HG03442 (cell line): ENCODE measurements at regions not wholly inside any gene's neighbourhood (a gene's known extent, or its start where the extent isn't known, plus 50 kb on each side); places are given as distances from the start of the nearest gene placed in this dataset.
A peak's percentile ranks its signal among the peaks of the same experiment; 100 is the strongest.

ENCODE experiments used
- ATAC-seq: cut with Tn5 transposase; IDR thresholded peaks from one replicate; pipeline ENCODE4 v1.9.1; 2021; ENCODE audit warnings: mild to moderate bottlenecking, moderate library complexity; ENCODE audit not compliant: unreplicated experiment

GRCh38 chr14:22391908-22392565, 197.0 kb downstream of the DAD1 start:
- ATAC-seq, result peak; percentile 32

- ATAC-seq, result peak; percentile 36
These were observed 198.1 kb downstream of the DAD1 start for GRCh38 chr14:22390824-22391461.

GRCh38 chr14:22390195-22390594, 198.8 kb downstream of the DAD1 start:
- ATAC-seq, result no peak

- no peak for ATAC-seq
These were observed 200.1 kb downstream of the DAD1 start for GRCh38 chr14:22388669-22389595.

- no peak for ATAC-seq
These were observed 201.2 kb downstream of the DAD1 start for GRCh38 chr14:22387776-22388241.

- ATAC-seq, result no peak
These were observed 201.9 kb downstream of the DAD1 start for GRCh38 chr14:22386924-22387775.

GRCh38 chr14:22384974-22385526, 204.0 kb downstream of the DAD1 start:
- ATAC-seq, result no peak

- ATAC-seq, result no peak
These were observed 204.9 kb downstream of the DAD1 start for GRCh38 chr14:22384167-22384549.

GRCh38 chr14:22383515-22384166, 205.4 kb downstream of the DAD1 start:
- ATAC-seq, result peak; percentile 42

GRCh38 chr14:22382955-22383354, 206.1 kb downstream of the DAD1 start:
- no peak for ATAC-seq

GRCh38 chr14:22382395-22382794, 206.6 kb downstream of the DAD1 start:
- no peak for ATAC-seq

- ATAC-seq, result no peak
These were observed 207.3 kb downstream of the DAD1 start for GRCh38 chr14:22381766-22382165.

- ATAC-seq, result no peak
These were observed 207.6 kb downstream of the DAD1 start for GRCh38 chr14:22381408-22381760.

- ATAC-seq, result no peak
These were observed 208.2 kb downstream of the DAD1 start for GRCh38 chr14:22380571-22381407.

- ATAC-seq, result no peak
These were observed 209.3 kb downstream of the DAD1 start for GRCh38 chr14:22379727-22380126.

- no peak for ATAC-seq
These were observed 210.8 kb downstream of the DAD1 start for GRCh38 chr14:22378181-22378580.

- no peak for ATAC-seq
These were observed 213.6 kb downstream of the DAD1 start for GRCh38 chr14:22375321-22375930.

GRCh38 chr14:22370084-22370847, 218.8 kb downstream of the DAD1 start:
- no peak for ATAC-seq
